ENCODE measurements at regions not wholly inside any gene's neighbourhood (a gene's known extent, or its start where the extent isn't known, plus 50 kb on each side); places are given as distances from the start of the nearest gene placed in this dataset.

GRCh38 chr2:120498576-120499394 lies 152.8 kb downstream of the INHBB start:
- TF ChIP-seq POLR2A (IDR thresholded peaks at IDR 0.05), result no peak
- TF ChIP-seq, protein P1, sequence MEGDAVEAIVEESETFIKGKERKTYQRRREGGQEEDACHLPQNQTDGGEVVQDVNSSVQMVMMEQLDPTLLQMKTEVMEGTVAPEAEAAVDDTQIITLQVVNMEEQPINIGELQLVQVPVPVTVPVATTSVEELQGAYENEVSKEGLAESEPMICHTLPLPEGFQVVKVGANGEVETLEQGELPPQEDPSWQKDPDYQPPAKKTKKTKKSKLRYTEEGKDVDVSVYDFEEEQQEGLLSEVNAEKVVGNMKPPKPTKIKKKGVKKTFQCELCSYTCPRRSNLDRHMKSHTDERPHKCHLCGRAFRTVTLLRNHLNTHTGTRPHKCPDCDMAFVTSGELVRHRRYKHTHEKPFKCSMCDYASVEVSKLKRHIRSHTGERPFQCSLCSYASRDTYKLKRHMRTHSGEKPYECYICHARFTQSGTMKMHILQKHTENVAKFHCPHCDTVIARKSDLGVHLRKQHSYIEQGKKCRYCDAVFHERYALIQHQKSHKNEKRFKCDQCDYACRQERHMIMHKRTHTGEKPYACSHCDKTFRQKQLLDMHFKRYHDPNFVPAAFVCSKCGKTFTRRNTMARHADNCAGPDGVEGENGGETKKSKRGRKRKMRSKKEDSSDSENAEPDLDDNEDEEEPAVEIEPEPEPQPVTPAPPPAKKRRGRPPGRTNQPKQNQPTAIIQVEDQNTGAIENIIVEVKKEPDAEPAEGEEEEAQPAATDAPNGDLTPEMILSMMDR (IDR thresholded peaks at IDR 0.05), result no peak
